Stimulated activated naive CD4-positive, alpha-beta T cell treated with Interleukin-2 at 50 U/mL for 16 hours (primary cell): ENCODE measurements at regions not wholly inside any gene's neighbourhood (a gene's known extent, or its start where the extent isn't known, plus 50 kb on each side); places are given as distances from the start of the nearest gene placed in this dataset.
"Not testable (repeated sequence)": the region's sequence is repeated elsewhere in the genome, so short reads cannot be mapped to it uniquely, and the experiment has no call there.

Experiments used
- DNase-seq: peaks from one replicate; lab custom pipeline; 2025; lab: John Stamatoyannopoulos, UW

DNA sequence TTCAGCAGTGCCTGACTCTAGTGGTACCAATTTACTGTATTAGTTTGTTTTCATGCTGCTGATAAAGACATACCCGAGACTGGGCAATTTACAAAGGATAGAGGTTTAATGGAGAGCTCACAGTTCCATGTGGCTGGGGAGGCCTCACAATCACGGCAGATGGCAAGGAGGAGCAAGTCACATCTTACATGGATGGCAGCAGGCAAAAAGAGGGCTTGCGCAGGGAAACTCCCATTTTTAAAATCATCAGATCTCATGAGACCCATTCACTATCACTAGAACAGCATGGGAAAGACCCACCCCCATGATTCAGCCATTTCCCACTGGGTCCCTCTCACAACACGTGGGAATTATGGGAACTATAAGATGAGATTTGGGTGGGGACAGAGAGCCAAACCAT, 243.7 kb upstream of the KLF3 start:
- DNase-seq: not testable (repeated sequence)

DNA sequence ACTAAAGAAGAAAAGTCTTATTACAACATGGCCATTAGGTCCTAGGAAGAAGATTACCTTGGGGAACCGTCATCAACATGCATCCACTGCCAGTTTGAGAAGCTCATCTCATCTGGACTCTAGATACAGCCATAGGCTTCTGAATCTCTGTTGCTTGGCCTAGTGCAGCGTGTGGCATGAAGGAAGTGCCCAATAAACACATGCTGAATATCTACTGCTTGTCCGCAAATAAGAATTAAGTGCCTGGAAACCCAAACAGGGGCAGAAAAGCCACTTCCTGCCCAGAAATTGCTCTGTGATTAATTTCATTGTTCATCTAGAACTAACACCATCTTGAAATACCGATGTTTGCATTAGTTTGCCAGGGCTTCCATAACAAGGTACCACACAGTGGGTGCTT, 241.1 kb upstream of the KLF3 start:
- DNase-seq: no peak

- DNase-seq: no peak
Measured at GRCh38 chr4:38424151-38424871, 239.7 kb upstream of the KLF3 start.

DNA sequence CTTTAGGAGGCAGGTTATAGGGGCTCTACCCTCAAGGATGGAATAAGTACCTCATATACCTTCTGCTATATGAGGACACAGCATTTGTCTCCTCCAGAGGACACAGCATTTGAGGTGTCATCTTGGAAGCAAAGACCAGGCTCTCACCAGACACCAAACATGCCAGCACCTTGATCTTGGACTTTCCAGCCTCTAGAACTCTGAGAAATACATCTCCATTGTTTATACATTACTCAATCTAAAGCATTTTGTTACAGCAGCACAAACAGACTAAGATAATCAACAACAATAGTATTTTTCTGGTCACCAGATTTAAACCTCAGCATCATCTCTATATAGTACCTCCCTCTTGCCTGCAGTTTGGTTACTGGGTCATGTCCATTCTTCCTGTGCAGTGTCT, 237.5 kb upstream of the KLF3 start:
- no peak for DNase-seq

DNA sequence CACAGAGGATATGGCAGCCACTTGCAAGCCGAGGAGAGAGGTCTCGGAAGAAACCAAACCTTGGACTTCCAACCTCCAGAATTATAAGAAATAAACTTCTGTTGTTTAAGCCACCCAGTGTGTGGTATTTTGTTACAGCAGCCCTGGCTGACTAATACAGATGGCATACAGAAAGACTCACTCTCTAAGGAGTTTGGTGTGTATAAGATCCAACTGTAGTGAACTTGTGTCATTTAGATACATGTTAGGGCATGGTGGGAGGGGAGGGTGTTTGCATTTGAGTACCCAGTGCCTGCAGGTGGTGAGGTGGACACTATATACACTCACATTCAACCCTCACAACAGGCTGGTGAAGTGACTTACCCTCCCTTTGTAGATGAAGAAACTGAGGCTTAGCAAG, 233.2 kb upstream of the KLF3 start:
- DNase-seq: no peak

GRCh38 chr4:38442073-38442788, 221.8 kb upstream of the KLF3 start:
- DNase-seq: no peak

DNA sequence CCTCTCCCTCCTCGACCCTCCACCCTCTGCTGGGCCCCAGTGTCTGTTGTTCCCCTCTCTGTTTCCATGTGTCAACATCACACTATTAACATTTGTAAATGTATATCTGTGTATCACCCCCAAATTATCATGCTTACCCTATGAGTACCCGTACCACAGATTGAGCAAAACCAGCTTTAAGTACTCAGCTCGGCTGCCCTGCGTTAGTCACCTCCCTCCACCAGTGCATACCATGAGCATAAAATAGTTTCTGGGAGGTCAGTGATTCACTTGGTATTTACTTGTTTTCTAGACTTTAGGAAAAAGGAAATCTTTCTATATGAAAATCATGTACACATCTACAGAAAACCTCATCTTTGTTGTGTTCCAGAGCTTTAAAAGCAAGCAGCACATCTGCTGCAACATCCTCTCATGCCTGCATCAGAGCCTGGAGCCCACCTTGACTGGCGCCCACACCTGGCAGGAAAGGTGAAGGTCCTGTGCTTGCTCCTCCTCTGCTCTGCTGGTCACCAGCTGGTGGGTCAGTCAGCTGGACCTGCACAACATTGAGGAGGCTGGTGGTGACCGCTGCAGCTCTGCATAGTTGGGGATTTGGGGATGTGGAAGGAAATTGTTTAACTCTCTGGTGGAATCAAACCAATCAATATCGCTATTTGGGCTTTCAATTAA, 214.4 kb upstream of the KLF3 start:
- DNase-seq: no peak

DNA sequence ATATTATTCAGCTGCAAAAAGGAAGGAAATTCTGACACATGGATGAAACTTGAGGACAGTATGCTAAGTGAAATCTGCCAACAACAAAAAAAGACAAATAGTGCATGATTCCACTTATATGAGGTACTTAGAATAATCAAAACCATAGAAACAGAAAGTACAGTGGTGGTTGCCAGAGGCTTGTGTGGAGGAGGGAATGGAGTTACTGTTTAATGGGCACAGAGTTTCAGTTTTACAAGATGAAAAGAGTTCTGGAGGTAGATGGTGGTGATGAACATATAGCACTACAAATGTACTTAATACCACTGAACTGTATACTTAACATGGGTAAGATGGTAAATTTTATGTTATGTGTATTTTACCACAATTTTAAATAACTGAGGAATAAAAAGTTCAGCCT, 212.0 kb upstream of the KLF3 start:
- no peak for DNase-seq

DNA sequence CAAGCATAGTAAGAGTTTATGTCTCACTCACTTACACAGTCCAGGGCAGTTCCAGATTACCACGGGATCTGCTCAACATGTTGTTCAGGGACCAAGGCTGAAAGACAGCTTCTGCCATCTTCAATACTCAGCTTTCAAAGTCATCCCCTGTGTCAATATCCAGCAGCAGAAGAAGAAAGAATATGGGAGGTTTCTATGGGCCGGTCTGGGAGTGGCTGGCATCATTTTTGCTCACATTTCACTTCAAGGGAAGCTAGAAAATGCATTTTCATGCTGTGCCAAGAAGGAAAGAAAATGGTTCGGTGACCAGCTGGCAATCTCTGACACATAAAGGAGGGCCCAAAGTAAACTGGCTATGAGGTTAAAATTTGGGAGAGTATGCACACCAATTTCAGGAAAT, 211.5 kb upstream of the KLF3 start:
- no peak for DNase-seq

DNA sequence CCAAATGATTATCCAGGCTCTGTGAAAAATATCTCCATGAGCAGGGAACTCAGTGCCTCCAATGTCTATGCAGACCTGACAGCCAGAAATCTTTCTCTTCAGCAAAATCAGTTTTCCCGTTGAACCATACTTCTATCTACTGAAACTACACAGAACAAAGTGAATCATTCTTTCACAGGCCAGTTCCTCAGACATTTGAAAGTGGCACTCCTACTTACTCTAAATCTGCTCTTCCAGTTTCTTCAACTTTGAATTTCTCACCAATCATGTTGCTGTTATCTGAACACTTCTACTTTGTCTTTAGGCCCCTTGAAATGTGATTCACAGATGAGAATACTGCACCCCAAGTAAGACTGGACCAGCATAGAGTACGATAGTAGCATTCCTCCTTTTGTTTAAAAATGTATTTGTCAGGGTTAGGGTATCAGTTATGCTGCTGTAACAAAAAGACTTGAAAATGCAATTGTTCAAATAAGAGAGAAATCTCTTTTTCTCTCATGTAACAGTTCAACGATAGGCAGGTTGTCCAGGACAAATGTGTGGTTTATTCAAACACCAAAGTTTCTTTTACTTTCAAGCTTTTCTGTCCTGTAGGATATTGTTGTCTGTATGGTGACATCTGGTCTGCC, 210.6 kb upstream of the KLF3 start:
- DNase-seq: no peak

GRCh38 chr4:38454284-38454683, 209.7 kb upstream of the KLF3 start:
- DNase-seq: no peak

DNA sequence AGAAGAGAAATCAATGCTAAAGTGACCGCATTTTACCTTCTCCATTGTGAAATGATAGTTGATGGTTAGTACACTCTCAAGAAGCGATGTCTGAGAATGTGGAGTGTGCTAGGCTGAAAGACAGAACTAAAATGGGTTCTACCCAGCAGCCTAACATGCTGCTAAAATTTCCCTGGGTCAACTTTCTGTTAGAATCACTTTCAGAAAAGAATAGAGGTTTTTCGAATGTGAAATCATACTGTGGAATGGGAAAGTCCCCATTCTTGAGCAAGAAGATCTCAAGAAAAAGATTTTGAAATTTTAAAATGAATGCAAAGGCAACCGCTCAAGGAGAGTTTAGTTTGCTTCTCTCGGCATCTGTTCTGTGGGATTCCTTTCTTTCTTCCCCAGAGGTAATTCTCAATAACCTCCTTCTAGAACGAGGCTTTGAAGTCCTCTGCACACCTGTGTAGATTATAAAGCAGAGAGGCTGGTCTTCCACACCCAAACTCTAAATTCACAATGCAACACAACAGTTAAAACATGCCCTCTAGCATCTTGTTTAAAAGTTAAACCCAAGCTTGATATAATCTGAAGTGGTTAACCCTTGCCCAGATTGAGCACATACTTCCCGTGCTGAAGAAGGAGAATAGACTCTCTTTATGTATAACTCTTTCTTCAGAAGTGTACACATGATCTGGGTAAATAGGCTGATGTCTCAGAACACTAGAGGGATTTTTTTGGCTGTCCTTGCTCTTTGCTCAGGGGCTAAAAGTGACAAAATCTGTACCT, 208.7 kb upstream of the KLF3 start:
- DNase-seq: no peak

- DNase-seq: no peak
Measured at GRCh38 chr4:38456096-38456495, 207.9 kb upstream of the KLF3 start.

DNA sequence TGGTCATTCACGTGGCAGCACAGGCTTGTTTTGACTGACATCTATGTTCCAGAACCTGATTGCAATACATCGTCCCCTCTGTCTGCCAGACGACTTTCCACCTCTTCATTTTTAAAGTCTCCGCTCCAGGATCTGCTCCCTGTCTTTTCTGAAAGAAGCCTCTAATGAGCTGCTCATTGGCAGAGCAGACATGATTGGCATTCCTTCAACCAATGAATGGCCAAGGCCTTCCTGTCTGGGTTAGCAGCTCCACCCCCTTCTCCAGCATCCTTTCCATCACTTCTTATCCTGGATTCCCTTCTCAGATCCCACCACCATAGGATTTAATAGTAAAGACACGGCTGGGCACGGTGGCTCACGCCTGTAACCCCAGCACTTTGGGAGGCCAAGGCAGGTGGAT, 202.7 kb upstream of the KLF3 start:
- DNase-seq: no peak

GRCh38 chr4:38462367-38463055, 201.5 kb upstream of the KLF3 start:
- no peak for DNase-seq

GRCh38 chr4:38463268-38463958, 200.6 kb upstream of the KLF3 start:
- no peak for DNase-seq

DNA sequence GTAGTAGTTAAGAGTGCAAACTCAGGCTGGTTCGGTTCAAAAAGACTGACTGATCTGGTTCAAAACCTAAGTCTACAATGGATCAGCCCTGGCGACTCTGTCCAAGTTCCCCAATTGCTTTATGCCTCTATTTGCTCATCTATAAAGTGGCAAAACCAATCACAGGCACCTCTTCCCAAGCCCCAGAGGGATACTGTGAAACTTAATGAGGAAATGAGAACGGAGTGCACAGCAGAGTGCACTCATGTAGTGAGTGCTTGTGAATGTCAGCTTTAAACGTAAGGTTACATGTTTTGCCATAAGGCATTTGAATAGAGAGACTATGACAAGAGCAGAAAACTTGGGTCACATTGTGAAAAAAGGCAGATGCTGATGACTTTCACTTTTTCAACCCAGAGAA, 199.7 kb upstream of the KLF3 start:
- no peak for DNase-seq

GRCh38 chr4:38466401-38466800, 197.6 kb upstream of the KLF3 start:
- no peak for DNase-seq

GRCh38 chr4:38467296-38467695, 196.7 kb upstream of the KLF3 start:
- no peak for DNase-seq

DNA sequence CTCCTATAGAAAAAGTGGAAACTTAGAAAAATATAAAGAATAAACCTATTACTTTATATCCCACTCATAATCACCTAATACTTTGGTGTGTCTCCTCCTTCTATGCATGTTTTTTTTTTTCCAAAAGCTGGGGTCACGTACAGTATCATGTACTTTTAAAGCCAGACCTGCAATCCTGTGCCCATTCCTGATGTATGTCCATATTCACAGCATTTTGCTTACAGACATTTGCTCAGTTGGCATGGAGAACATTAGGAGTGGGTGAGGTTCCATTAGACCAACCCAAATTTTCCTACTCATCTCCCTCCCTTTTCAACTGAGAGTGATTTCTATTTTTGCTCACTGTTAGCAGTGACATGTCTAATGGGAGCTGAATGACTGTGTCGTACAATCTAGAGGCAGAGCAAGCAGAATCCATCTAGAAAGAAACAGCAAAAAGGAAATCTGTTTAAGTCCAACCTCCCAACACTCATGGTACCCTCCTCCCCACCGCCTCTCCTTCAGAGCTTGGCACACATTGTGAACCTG, 195.6 kb upstream of the KLF3 start:
- no peak for DNase-seq

DNA sequence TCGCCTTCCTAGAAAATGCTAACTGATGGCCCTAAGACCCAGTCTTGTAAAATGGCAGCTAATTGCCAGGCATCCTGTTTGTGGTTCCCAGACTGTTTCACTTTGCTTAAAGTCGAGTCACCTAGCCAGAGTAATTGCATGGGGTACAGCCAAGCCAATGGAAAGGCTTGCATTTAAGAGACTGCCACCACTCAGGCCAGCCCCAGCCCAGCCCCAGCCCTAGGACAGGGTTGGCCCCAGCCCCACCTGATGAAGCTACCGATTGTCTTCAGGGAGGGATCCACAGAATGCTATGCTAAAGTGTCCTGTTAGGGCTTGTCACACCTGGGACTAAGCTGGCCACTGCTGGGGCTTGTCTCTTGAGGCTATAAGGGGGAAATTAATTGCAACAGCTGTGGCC, 194.6 kb upstream of the KLF3 start:
- DNase-seq: no peak
